DND-41 (cell line): ENCODE measurements at regions not wholly inside any gene's neighbourhood (a gene's known extent, or its start where the extent isn't known, plus 50 kb on each side); places are given as distances from the start of the nearest gene placed in this dataset.
"Not testable (repeated sequence)": the region's sequence is repeated elsewhere in the genome, so short reads cannot be mapped to it uniquely, and the experiment has no call there.

Experiments used
- ATAC-seq: fragments of 200-7000 bp; cut with Tn5 transposase; 3 replicates; pipeline ENCODE4 v1.9.1; 2021; ENCODE audit warnings: low read depth; ENCODE audit not compliant: insufficient read depth
- DNase-seq: peaks from one replicate; pipeline ENCODE4 v3.0.0-alpha.2; 2020
- H2AFZ ChIP-seq: 2 replicates; pipeline ENCODE4 v1.6.0; 2012; ENCODE audit warnings: low read depth, low read length
- H3K27ac ChIP-seq: 2 replicates; pipeline ENCODE4 v1.5.1; 2012; ENCODE audit warnings: low read length, inconsistent platforms
- H3K27me3 ChIP-seq: fragments of 200-600 bp; sonication (generic); 2 replicates; pipeline ENCODE4 v1.6.0; 2012; ENCODE audit warnings: low read length, mild to moderate bottlenecking, inconsistent platforms; ENCODE audit not compliant: insufficient read depth, poor library complexity
- H3K36me3 ChIP-seq: 2 replicates; pipeline ENCODE4 v1.5.1; 2012; ENCODE audit warnings: low read length, inconsistent platforms; ENCODE audit not compliant: insufficient read depth
- H3K4me1 ChIP-seq: 2 replicates; pipeline ENCODE4 v1.5.1; 2012; ENCODE audit warnings: mild to moderate bottlenecking, low read length; ENCODE audit not compliant: insufficient read depth
- H3K4me2 ChIP-seq: 2 replicates; pipeline ENCODE4 v1.6.0; 2012; ENCODE audit warnings: mild to moderate bottlenecking, moderate library complexity, low read length, inconsistent platforms; ENCODE audit not compliant: insufficient read depth
- H3K4me3 ChIP-seq, 2 experiments: fragments of 200-600 bp in 1 of 2; shearing (Covaris generic) in 1 of 2; 2 replicates each; pipeline ENCODE4 v1.5.1; 2012 to 2016; ENCODE audit warnings: inconsistent platforms in 2 of 2, low read length in 2 of 2, mild to moderate bottlenecking in 2 of 2, low read depth in 1 of 2, moderate library complexity in 1 of 2
- H3K79me2 ChIP-seq: 2 replicates; pipeline ENCODE4 v1.6.0; 2012; ENCODE audit warnings: low read length, inconsistent platforms; ENCODE audit not compliant: insufficient read depth
- H3K9ac ChIP-seq: 2 replicates; pipeline ENCODE4 v1.6.0; 2012; ENCODE audit warnings: low read depth, mild to moderate bottlenecking, inconsistent platforms, low read length, moderate library complexity
- H3K9me3 ChIP-seq: 2 replicates; pipeline ENCODE4 v1.5.1; 2012; ENCODE audit warnings: low read length, moderate library complexity, mild to moderate bottlenecking, inconsistent platforms; ENCODE audit not compliant: insufficient read depth, severe bottlenecking
- H4K20me1 ChIP-seq: 2 replicates; pipeline ENCODE4 v1.6.0; 2012; ENCODE audit warnings: low read length; ENCODE audit not compliant: insufficient read depth
- CTCF ChIP-seq: IDR thresholded peaks from 2 replicates; pipeline ENCODE4 v1.5.1; 2012; ENCODE audit warnings: borderline replicate concordance, low read length, moderate library complexity, mild to moderate bottlenecking; ENCODE audit not compliant: poor library complexity, severe bottlenecking; ENCODE audit errors: extremely low read depth
- EZH2 ChIP-seq: IDR thresholded peaks from 3 replicates; pipeline ENCODE4 v1.6.1; 2012; ENCODE audit warnings: borderline replicate concordance, low read depth, mild to moderate bottlenecking, moderate library complexity, low read length, inconsistent platforms; ENCODE audit not compliant: severe bottlenecking

GRCh38 chr16:8115814-8116213 is 474.5 kb downstream of the TMEM114 start:
- ATAC-seq (no peak), DNase-seq (no peak)
- no peaks in the 10 kb centered on the region for H3K4me1 ChIP-seq
- H3K36me3 ChIP-seq: no peaks in the 10 kb centered on the region
- no peak for TF ChIP-seq CTCF
- no peak for TF ChIP-seq EZH2
- H3K9ac ChIP-seq: no peak overlapping the region
- no peaks in the 10 kb centered on the region for H3K79me2 ChIP-seq
- no peak overlapping the region for H3K27ac ChIP-seq
- no peak overlapping the region for H3K4me3 ChIP-seq
- H2AFZ ChIP-seq: no peak overlapping the region
- H4K20me1 ChIP-seq: no peaks in the 10 kb centered on the region
- no peaks in the 10 kb centered on the region for H3K9me3 ChIP-seq
- no peaks in the 10 kb centered on the region for H3K27me3 ChIP-seq
- H3K4me2 ChIP-seq: no peak overlapping the region

- not testable (repeated sequence) for H3K36me3 ChIP-seq, H3K9me3 ChIP-seq, H3K27me3 ChIP-seq, ATAC-seq, H3K27ac ChIP-seq, H3K4me3 ChIP-seq, H2AFZ ChIP-seq, H3K79me2 ChIP-seq, H3K4me1 ChIP-seq, DNase-seq, H4K20me1 ChIP-seq, H3K4me2 ChIP-seq, H3K9ac ChIP-seq
Measured at GRCh38 chr16:8114941-8115340, 475.4 kb downstream of the TMEM114 start.

GRCh38 chr16:8113843-8114242 is 476.5 kb downstream of the TMEM114 start:
- no peak overlapping the region for H3K4me2 ChIP-seq
- H3K4me3 ChIP-seq: no peak overlapping the region
- H3K27ac ChIP-seq: no peak overlapping the region
- no peaks in the 10 kb centered on the region for H3K36me3 ChIP-seq
- no peaks in the 10 kb centered on the region for H3K9me3 ChIP-seq
- no peaks in the 10 kb centered on the region for H3K27me3 ChIP-seq
- no peak overlapping the region for H2AFZ ChIP-seq
- no peaks in the 10 kb centered on the region for H3K4me1 ChIP-seq
- ATAC-seq (no peak), DNase-seq (no peak)
- no peaks in the 10 kb centered on the region for H4K20me1 ChIP-seq
- no peak overlapping the region for H3K9ac ChIP-seq
- no peak for TF ChIP-seq EZH2
- H3K79me2 ChIP-seq: no peaks in the 10 kb centered on the region

GRCh38 chr16:8110572-8111514 is 479.5 kb downstream of the TMEM114 start:
- Histone ChIP-seq H3K79me2 (no peaks in the 10 kb centered on the region), H3K27ac (no peak overlapping the region), H3K4me2 (no peak overlapping the region), H3K9me3 (no peaks in the 10 kb centered on the region), H3K9ac (no peak overlapping the region), H4K20me1 (no peaks in the 10 kb centered on the region), H2AFZ (no peak overlapping the region), H3K27me3 (no peaks in the 10 kb centered on the region), H3K4me1 (no peaks in the 10 kb centered on the region), H3K4me3 (no peak overlapping the region), H3K36me3 (no peaks in the 10 kb centered on the region)
- TF ChIP-seq EZH2: no peak
- no peak for TF ChIP-seq CTCF
- no peak for DNase-seq
- ATAC-seq: no peak
